GM19240 (cell line): ENCODE measurements at regions not wholly inside any gene's neighbourhood (a gene's known extent, or its start where the extent isn't known, plus 50 kb on each side); places are given as distances from the start of the nearest gene placed in this dataset.
"Not testable (repeated sequence)": the region's sequence is repeated elsewhere in the genome, so short reads cannot be mapped to it uniquely, and the experiment has no call there.

Experiments used
- DNase-seq: peaks from one replicate; pipeline ENCODE4 v3.0.0; 2011; ENCODE audit warnings: low spot score; ENCODE audit not compliant: insufficient read length

GRCh38 chr6:115811541-115811940 is 249.2 kb downstream of the FRK start:
- no peak for DNase-seq

GRCh38 chr6:115798229-115798628 is 262.5 kb downstream of the FRK start:
- no peak for DNase-seq

DNA sequence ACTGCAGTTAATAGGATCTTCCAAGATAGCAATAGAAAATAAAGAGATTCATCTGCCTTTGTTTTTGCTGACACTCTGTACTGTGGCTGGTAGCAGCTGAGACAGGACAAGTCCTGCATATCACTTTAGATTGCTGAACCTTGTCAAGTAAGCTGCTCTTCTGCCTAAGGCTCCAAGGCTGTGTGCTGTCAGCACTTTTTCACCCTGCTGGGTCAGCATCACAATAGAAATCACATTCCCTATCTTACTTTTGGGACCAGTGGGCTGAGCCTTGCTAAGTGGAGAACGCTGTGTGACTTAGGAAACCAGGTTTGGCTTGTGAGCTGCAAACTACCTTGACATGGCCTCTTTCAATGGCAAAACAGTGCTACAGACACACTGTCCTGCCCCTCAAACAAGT is 263.9 kb downstream of the FRK start:
- no peak for DNase-seq

- no peak for DNase-seq
Observed at GRCh38 chr6:115796061-115796460, 264.6 kb downstream of the FRK start.

- DNase-seq, result no peak
Observed at GRCh38 chr6:115783402-115784061, 277.2 kb downstream of the FRK start.

- DNase-seq, result no peak
Observed at GRCh38 chr6:115782612-115783011, 278.1 kb downstream of the FRK start.

GRCh38 chr6:115773741-115774140 is 286.9 kb downstream of the FRK start:
- DNase-seq, result no peak

DNA sequence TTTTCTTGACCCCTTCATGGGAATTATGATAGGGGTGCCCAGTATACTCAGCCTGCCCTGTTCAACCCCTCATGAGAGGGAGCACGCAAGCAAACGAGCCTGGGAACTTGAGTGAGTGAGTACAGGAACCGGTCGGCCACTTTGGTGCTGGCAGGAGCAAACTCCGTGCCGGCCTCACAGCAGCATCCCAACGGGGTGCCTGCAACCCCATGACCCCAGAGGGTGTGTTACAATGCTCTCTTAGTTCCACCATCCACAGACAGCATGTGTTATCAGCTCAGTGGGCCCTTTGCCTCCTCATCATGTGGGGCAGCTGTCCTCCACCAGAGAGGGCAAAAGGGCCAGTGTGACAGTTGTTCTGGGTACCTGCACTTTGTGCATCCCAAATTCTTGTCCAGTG is 289.8 kb downstream of the FRK start:
- DNase-seq, result no peak

- no peak for DNase-seq
Observed at GRCh38 chr6:115768500-115768899, 292.2 kb downstream of the FRK start.

GRCh38 chr6:115767931-115768330 is 292.8 kb downstream of the FRK start:
- no peak for DNase-seq

DNA sequence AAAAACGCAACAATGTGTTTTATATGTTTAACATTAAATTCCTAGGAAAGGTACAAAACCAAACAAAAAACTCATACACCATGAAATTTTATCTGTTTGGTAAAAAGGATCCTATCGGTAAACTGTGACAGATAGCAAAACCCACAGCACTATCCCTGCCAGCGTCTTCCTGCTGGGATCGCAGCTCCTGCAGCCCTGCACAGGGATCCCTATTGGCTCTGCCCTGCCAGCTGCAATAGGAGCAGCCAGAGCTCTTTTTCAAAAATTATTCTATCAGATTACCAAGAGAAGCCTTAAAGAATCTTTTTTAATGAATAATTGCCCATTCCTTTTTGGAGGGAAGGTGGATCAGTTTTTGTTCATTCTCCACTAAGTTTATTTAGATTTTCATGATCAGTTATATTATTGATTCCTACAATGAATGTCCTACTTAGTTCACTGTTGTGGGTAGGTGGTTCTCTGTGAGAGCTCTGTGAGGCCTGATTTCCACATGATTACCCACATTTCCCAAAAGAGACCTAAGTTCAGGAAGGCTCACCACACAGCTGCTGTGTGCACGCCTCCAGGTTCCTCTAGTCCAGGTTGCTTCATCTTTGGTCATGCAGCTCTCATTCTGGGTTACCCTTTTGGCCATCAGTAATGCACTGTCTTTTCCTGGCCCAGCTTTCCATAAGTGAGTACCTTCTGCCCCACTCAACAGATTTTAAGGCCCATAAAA is 293.8 kb downstream of the FRK start:
- no peak for DNase-seq

GRCh38 chr6:115765966-115766365 is 294.7 kb downstream of the FRK start:
- no peak for DNase-seq

DNA sequence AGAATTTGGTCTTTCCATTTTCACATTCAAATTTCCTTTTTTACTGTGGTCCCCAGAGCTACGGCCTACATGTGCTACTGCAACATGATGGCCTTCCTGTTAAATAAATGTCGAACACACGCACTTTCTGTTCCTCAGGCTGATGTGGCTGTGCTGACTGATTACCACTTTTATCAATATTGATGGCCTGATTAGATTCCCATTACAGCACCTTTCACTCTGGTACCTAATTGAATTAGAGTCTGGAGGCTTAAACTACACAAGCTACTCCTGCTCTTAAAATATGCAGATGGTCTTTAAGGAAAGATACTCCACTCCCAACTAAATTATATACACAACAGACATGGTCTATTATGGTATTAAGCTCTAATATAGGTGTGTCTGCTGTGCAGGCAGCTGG is 301.6 kb downstream of the FRK start:
- DNase-seq, result no peak

DNA sequence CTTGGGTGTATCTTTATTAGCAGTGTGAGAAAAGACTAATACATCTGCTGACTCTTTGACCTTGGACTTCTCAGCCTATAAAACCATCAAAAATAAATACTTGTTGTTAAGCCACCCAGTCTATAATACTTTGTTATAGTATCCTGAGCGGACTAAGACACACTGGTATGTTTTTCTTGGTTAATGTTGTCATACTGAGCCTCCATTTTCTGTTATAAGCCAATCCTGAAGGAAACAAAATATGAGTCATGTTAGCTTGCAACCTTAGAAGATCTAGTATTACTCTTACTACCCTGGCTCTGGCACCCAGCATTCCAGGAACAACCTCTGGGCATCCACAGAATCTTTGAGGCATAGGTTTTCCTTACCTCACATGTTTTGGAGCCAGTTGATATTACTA is 307.2 kb downstream of the FRK start:
- no peak for DNase-seq

- DNase-seq, result no peak
Observed at GRCh38 chr6:115750946-115751345, 309.7 kb downstream of the FRK start.

- no peak for DNase-seq
Observed at GRCh38 chr6:115750292-115750691, 310.4 kb downstream of the FRK start.

DNA sequence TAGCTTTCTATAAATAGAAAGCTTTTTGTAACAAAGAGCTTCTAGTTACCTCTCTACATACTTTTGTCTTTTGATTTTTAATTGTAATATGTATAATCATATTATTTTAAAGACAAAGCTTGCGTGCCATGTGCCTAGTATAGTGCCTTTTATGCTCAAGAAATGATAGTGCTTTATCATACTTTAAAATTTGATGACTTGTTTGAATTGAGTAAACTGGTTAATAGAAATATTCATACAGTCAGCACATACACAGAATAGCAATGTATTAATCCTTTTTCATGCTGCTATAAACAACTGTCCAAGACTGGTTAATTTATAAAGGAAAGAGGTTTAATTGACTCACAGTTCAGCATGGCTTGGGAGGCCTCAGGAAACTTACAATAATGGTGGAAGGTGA is 313.0 kb downstream of the FRK start:
- no peak for DNase-seq

GRCh38 chr6:115746583-115746982 is 314.1 kb downstream of the FRK start:
- DNase-seq, result not testable (repeated sequence)

DNA sequence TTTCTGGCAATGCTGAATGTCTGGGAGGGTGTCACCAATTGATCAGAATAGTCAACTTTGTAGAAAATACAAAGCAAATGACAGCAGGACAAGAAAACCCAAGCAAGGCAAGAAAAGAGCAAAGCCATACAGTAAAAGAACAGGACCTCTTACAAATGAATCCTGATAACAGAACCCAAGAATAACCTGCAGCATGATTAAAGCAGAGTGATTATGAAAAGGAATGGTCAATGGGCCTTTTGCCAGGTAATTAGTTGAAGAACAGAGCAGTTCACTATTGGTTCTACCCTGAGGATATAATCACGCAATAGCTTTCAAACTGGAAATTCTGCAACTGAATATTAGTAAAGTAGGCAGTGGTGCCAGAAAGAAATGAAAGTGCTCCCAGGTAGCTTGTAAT is 319.8 kb downstream of the FRK start:
- DNase-seq, result no peak

DNA sequence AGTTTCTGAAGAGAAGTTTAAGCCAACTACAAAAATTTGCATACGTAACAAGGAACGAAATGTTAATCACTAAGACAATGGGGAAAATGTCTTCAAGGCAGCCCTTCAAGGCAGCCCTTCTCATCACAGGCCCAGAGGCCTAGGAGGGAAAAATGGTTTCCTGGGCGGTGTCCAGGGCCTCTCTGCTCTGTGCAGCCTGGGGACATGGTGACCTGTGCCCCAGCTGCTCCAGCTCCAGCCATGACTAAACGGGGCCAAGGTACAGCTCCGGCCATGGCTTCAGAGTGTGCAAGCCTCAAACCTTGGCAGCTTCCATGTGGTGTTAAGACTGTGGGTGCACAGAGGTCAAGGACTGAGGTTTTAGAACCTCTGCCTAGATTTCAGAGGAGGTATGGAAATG is 325.1 kb downstream of the FRK start:
- no peak for DNase-seq

GRCh38 chr6:115733426-115733825 is 327.3 kb downstream of the FRK start:
- DNase-seq, result no peak

DNA sequence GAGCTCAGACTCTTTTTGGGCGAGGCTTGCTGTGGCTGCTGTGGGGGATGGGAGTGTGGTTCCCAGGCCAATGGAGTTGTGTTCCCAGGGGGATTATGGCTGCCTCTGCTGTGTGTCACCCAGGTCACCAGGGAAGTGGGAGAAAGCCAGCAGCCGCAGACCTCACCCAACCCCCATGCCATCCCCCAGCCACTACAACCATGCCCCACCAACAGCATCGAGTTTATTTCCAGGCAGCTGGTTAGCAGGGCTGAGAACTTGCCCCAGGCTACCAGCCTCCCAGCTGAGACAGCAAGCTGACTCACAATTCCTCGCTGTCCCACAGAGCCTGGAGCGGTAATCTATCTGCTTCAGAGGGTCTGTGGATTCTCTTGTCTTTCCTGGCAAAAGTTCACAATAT is 331.7 kb downstream of the FRK start:
- no peak for DNase-seq

DNA sequence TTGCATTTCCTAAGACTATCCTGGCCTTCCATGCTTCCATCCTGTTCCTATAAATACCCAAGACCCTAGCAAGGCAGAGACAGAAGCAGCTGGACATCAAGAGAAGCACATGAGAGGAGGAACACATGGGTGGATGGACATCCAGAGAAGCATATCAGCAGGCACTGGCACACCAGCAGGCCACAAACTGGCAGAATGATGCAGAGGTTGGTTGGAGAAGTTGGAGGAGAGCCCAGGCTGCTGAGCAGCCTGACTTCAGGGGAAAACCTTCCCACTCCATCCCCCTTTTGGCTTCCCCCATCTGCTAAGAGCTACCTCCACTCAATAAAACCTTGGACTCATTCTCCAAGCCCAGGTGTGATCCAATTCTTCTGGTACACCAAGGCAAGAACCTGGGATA is 332.5 kb downstream of the FRK start:
- DNase-seq, result no peak
